ENCODE measurements at regions not wholly inside any gene's neighbourhood (a gene's known extent, or its start where the extent isn't known, plus 50 kb on each side); places are given as distances from the start of the nearest gene placed in this dataset.

- TF ChIP-seq POLR2A (IDR thresholded peaks at IDR 0.05) (no peak), CTCF (IDR thresholded peaks at IDR 0.05) (no peak)
- H3K27me3 ChIP-seq = no peaks in the 10 kb centered on the region
- no peaks in the 10 kb centered on the region for H3K4me1 ChIP-seq (replicated peaks in 1 of 2)
- no peak overlapping the region for H3K4me3 ChIP-seq
- no peaks in the 10 kb centered on the region for H3K9me3 ChIP-seq (replicated peaks in 1 of 3)
- H3K27ac ChIP-seq = no peak overlapping the region
- H3K36me3 ChIP-seq (replicated peaks in 1 of 2) = no peaks in the 10 kb centered on the region
- DNase-seq = no peak
- intact Hi-C loops (cut with DNase I) = no loop called here
- 76 to 87% (median 79%) methylated on average over 4 of the region's 4 CpGs for WGBS, 4 donors
These were observed 244.8 kb upstream of the TENT5A start for GRCh38 chr6:81997090-81997926.

GRCh38 chr6:81996414-81996813, 243.9 kb upstream of the TENT5A start:
- no peak overlapping the region for H3K27ac ChIP-seq
- no peaks in the 10 kb centered on the region for H3K4me1 ChIP-seq (replicated peaks in 1 of 2)
- WGBS, 4 donors = 96 to 97% (median 96%) methylated on average over 4 of the region's 4 CpGs
- DNase-seq = no peak
- H3K36me3 ChIP-seq (replicated peaks in 1 of 2) = no peaks in the 10 kb centered on the region
- H3K9me3 ChIP-seq (replicated peaks in 1 of 3) = no peaks in the 10 kb centered on the region
- no peak overlapping the region for H3K4me3 ChIP-seq
- intact Hi-C loops (cut with DNase I) = no loop called here
- no peaks in the 10 kb centered on the region for H3K27me3 ChIP-seq
- TF ChIP-seq CTCF (IDR thresholded peaks at IDR 0.05) (no peak), POLR2A (IDR thresholded peaks at IDR 0.05) (no peak)

- H3K4me1 ChIP-seq (replicated peaks in 1 of 2) = no peaks in the 10 kb centered on the region
- no peak for DNase-seq
- H3K27ac ChIP-seq = no peak overlapping the region
- 75 to 96% (median 83%) methylated on average over 1 of the region's 1 CpG for WGBS, 4 donors
- no peaks in the 10 kb centered on the region for H3K36me3 ChIP-seq (replicated peaks in 1 of 2)
- H3K27me3 ChIP-seq = no peaks in the 10 kb centered on the region
- no peaks in the 10 kb centered on the region for H3K9me3 ChIP-seq (replicated peaks in 1 of 3)
- no peak overlapping the region for H3K4me3 ChIP-seq
- TF ChIP-seq POLR2A (IDR thresholded peaks at IDR 0.05) (no peak), CTCF (IDR thresholded peaks at IDR 0.05) (no peak)
- intact Hi-C loops (cut with DNase I) = no loop called here
These were observed 243.2 kb upstream of the TENT5A start for GRCh38 chr6:81995548-81996289.

GRCh38 chr6:81988871-81989270, 236.4 kb upstream of the TENT5A start:
- Histone ChIP-seq H3K27ac (no peak overlapping the region), H3K36me3 (replicated peaks in 1 of 2) (no peaks in the 10 kb centered on the region), H3K9me3 (replicated peaks in 1 of 3) (no peaks in the 10 kb centered on the region), H3K27me3 (no peaks in the 10 kb centered on the region), H3K4me1 (replicated peaks in 1 of 2) (no peaks in the 10 kb centered on the region), H3K4me3 (no peak overlapping the region)
- no peak for TF ChIP-seq POLR2A (IDR thresholded peaks at IDR 0.05)
- TF ChIP-seq CTCF (IDR thresholded peaks at IDR 0.05) = no peak
- intact Hi-C loops (cut with DNase I) = no loop called here
- no peak for DNase-seq
- 90 to 95% (median 94%) methylated on average over 3 of the region's 3 CpGs for WGBS, 4 donors
